Omental fat pad (tissue), 3 donors: ENCODE measurements at regions not wholly inside any gene's neighbourhood (a gene's known extent, or its start where the extent isn't known, plus 50 kb on each side); places are given as distances from the start of the nearest gene placed in this dataset.

Experiments used
- ATAC-seq: fragments of 150-250 bp; one replicate; pipeline ENCODE4 v1.9.1; 2016; ENCODE audit warnings: mild to moderate bottlenecking, moderate library complexity; ENCODE audit not compliant: low FRiP score
- DNase-seq: peaks from one replicate; pipeline ENCODE4 v3.0.0-alpha.2; 2019; ENCODE audit warnings: low spot score
- TF ChIP-seq, protein P1 (sequence below), 3 donors: fragments of 450-650 bp; IDR thresholded peaks; one replicate each; pipeline ENCODE4 v1.5.1; 2016 to 2017; ENCODE audit warnings: antibody characterized with exemption in 3 of 3, mild to moderate bottlenecking in 3 of 3, moderate library complexity in 2 of 3

GRCh38 chr10:36704124-36704523 lies 421.3 kb upstream of the ANKRD30A start:
- TF ChIP-seq, protein P1, sequence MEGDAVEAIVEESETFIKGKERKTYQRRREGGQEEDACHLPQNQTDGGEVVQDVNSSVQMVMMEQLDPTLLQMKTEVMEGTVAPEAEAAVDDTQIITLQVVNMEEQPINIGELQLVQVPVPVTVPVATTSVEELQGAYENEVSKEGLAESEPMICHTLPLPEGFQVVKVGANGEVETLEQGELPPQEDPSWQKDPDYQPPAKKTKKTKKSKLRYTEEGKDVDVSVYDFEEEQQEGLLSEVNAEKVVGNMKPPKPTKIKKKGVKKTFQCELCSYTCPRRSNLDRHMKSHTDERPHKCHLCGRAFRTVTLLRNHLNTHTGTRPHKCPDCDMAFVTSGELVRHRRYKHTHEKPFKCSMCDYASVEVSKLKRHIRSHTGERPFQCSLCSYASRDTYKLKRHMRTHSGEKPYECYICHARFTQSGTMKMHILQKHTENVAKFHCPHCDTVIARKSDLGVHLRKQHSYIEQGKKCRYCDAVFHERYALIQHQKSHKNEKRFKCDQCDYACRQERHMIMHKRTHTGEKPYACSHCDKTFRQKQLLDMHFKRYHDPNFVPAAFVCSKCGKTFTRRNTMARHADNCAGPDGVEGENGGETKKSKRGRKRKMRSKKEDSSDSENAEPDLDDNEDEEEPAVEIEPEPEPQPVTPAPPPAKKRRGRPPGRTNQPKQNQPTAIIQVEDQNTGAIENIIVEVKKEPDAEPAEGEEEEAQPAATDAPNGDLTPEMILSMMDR (IDR thresholded peaks at IDR 0.05) = no peak
- DNase-seq (no peak), ATAC-seq (no peak)

- DNase-seq (no peak), ATAC-seq (no peak)
- TF ChIP-seq, protein P1 (IDR thresholded peaks at IDR 0.05) = no peak
Observed at GRCh38 chr10:36703179-36703578, 422.2 kb upstream of the ANKRD30A start.

GRCh38 chr10:36700123-36700522 lies 425.3 kb upstream of the ANKRD30A start:
- TF ChIP-seq, protein P1 (IDR thresholded peaks at IDR 0.05) = no peak
- DNase-seq = no peak
- no peak for ATAC-seq

DNA sequence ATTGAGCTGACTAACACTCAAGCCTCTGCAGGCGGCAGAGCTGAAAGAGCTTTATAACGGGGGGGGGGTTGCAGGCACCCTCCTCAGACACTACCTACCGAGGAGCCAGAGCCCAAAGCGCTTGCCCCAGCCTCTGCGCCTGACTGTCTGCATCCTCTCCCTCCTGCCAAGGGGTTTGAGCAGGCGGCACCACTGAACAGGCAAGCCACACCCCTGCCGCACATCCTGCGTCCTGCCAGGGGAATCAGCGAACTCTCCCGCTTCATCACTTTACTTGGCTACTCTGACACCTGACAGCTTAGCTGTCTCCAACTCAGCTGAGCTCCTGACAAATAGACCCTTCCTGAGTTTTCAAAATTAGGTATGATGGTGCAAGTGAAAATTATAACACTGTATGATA lies 432.6 kb upstream of the ANKRD30A start:
- DNase-seq (no peak), ATAC-seq (no peak)
- TF ChIP-seq, protein P1 (IDR thresholded peaks at IDR 0.05) = no peak

DNA sequence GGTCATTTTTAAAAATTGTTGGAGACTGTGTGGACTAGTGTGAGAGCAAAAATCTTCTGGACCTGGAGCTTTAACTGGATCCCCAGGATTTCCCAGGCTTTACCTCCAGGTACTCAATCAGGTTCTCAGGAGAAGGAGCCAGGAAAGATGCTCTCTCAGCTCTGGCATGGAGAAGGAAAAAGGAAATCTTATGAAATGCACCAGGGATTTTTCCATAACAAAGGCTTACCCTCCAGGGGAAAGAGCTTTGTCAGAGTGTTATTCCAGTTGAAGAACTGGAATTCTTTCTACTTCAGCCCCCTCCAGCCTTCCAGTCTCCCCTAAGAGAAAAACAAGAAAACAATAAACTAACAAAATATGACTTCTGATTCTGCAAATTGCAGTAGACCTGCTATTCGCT lies 436.7 kb upstream of the ANKRD30A start:
- TF ChIP-seq, protein P1 (IDR thresholded peaks at IDR 0.05) = no peak
- no peak for DNase-seq
- ATAC-seq = no peak

- TF ChIP-seq, protein P1 (IDR thresholded peaks at IDR 0.05) = no peak
- ATAC-seq = no peak
Observed at GRCh38 chr10:36683421-36683820, 442.0 kb upstream of the ANKRD30A start.

DNA sequence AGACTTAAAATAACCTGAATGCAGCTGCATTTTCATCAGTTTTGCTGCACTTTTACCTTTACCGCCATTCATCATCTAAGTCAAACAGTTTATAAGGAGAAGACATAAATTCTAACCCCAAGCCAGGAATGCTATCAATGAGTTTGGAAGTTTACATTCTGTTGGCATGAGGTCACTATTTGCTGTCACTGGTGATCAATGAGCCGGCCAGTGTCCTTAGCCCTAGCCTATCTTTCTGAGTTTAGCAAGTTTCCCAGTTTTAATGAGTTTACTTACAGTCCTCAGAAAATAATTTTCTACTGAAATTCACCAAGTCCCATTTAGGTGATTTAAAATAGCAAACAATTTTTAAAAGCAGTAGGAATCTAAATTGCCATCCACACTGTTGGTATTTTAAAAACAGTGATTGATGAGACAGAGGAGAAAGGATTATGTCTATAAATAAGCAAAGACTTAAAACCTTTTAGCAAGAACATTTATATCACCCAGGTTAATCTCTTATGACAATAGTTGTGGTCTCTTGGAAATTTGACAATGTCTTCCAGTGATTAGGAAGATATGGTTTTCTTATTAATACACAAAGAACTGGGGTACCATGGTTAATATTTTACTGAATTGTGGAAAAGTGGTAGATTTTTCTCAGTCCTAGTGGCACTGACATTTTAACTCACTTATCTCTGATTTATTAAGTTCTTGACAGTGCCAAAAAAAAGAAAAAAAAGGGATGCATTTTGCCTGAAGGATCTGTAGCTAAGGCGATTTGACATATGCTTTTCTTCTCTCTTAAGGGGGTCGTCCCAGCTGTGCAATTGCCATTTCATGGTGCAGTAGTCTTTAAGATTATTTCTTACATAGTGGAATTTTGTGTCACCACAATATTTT lies 443.4 kb upstream of the ANKRD30A start:
- ATAC-seq = no peak
- no peak for DNase-seq

More at GRCh38 chr10:36683421-36683820, 442.0 kb upstream of the ANKRD30A start:
- DNase-seq = no peak

More for the DNA sequence above, 443.4 kb upstream of the ANKRD30A start:
- TF ChIP-seq, protein P1 (IDR thresholded peaks at IDR 0.05) = no peak
